C4-2B (cell line): ENCODE measurements at regions not wholly inside any gene's neighbourhood (a gene's known extent, or its start where the extent isn't known, plus 50 kb on each side); places are given as distances from the start of the nearest gene placed in this dataset.

ENCODE experiments used
- ZFX ChIP-seq: fragments of 450-650 bp; IDR thresholded peaks from 2 replicates; pipeline ENCODE4 v1.6.1; 2017
- TF ChIP-seq, protein P1 (sequence below): fragments of 450-650 bp; conservative IDR thresholded peaks from 2 replicates; pipeline ENCODE4 v1.5.1; 2017; ENCODE audit warnings: mild to moderate bottlenecking

- TF ChIP-seq, protein P1, sequence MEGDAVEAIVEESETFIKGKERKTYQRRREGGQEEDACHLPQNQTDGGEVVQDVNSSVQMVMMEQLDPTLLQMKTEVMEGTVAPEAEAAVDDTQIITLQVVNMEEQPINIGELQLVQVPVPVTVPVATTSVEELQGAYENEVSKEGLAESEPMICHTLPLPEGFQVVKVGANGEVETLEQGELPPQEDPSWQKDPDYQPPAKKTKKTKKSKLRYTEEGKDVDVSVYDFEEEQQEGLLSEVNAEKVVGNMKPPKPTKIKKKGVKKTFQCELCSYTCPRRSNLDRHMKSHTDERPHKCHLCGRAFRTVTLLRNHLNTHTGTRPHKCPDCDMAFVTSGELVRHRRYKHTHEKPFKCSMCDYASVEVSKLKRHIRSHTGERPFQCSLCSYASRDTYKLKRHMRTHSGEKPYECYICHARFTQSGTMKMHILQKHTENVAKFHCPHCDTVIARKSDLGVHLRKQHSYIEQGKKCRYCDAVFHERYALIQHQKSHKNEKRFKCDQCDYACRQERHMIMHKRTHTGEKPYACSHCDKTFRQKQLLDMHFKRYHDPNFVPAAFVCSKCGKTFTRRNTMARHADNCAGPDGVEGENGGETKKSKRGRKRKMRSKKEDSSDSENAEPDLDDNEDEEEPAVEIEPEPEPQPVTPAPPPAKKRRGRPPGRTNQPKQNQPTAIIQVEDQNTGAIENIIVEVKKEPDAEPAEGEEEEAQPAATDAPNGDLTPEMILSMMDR: no peak
- no peak for TF ChIP-seq ZFX
These were observed 208.5 kb upstream of the CITED2 start for GRCh38 chr6:139582956-139583355.
